OCI-LY7 (cell line): ENCODE measurements at regions not wholly inside any gene's neighbourhood (a gene's known extent, or its start where the extent isn't known, plus 50 kb on each side); places are given as distances from the start of the nearest gene placed in this dataset.

Experiments used
- EZH2phosphoT487 ChIP-seq: fragments of 200-600 bp; sonication (generic); IDR thresholded peaks from 2 replicates; pipeline ENCODE4 v1.6.1; 2018; ENCODE audit warnings: low read depth, borderline replicate concordance, mild to moderate bottlenecking, mixed run types, antibody characterized with exemption, low read length, moderate library complexity, mixed read lengths
- TF ChIP-seq, protein P1 (sequence below): fragments of 200-600 bp; sonication (generic); conservative IDR thresholded peaks from 2 replicates; pipeline ENCODE4 v1.5.1; 2014; ENCODE audit warnings: mild to moderate bottlenecking, antibody characterized with exemption, low read length, moderate library complexity, mixed read lengths

DNA sequence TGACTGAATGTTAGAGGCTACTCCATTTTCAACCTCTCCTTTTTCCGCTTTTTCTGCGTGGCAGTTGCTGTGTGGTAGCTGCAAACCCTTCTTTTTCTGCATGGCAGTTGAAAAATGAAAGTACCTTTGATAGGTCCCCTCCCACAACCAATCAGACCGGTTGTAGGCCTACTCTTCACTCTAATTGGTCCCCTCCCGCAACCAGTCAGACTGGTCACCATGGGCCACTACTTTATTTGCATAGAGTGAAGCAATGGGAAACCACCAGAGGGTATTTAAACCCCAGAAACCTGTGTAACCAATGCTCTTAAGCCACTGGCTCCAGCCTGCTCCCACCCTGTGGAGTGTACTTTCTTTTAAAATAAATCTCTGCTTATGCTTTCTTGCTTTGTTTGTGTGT, 877.8 kb downstream of the FAM133A start:
- TF ChIP-seq, protein P1, sequence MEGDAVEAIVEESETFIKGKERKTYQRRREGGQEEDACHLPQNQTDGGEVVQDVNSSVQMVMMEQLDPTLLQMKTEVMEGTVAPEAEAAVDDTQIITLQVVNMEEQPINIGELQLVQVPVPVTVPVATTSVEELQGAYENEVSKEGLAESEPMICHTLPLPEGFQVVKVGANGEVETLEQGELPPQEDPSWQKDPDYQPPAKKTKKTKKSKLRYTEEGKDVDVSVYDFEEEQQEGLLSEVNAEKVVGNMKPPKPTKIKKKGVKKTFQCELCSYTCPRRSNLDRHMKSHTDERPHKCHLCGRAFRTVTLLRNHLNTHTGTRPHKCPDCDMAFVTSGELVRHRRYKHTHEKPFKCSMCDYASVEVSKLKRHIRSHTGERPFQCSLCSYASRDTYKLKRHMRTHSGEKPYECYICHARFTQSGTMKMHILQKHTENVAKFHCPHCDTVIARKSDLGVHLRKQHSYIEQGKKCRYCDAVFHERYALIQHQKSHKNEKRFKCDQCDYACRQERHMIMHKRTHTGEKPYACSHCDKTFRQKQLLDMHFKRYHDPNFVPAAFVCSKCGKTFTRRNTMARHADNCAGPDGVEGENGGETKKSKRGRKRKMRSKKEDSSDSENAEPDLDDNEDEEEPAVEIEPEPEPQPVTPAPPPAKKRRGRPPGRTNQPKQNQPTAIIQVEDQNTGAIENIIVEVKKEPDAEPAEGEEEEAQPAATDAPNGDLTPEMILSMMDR = no peak
- TF ChIP-seq EZH2phosphoT487 = no peak
